ENCODE measurements at regions not wholly inside any gene's neighbourhood (a gene's known extent, or its start where the extent isn't known, plus 50 kb on each side); places are given as distances from the start of the nearest gene placed in this dataset.
"Not testable (repeated sequence)": the region's sequence is repeated elsewhere in the genome, so short reads cannot be mapped to it uniquely, and the experiment has no call there.

DNA sequence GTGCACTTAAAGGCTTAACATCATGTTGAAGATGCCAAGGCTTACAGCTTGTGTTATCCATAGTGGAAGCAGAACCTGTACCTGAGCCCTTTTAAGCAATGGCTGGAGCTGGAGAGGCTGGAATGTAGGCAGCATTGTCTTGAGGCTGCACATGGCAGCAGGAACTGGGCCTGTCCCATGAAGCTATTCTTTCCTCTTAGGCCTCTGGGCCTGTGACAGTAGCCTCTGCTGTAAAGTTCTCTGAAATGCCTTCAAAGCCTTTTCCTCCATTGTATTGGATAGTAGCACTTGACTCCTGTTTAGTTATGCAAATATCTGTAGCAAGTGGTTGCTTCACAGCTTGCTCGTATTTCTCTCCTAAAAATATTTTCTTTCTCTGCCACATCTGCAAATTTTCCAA is 127.4 kb upstream of the ANO5 start:
- DNase-seq (ENCODE audit: low read depth), result no peak

- DNase-seq (ENCODE audit: low read depth), result no peak
Measured at GRCh38 chr11:22069844-22070243, 123.0 kb upstream of the ANO5 start.

- DNase-seq (ENCODE audit: low read depth), result no peak
Measured at GRCh38 chr11:22076271-22076930, 116.5 kb upstream of the ANO5 start.

GRCh38 chr11:22078063-22078462 is 114.8 kb upstream of the ANO5 start:
- no peak for DNase-seq (ENCODE audit: low read depth)

GRCh38 chr11:22079133-22079872 is 113.6 kb upstream of the ANO5 start:
- no peak for DNase-seq (ENCODE audit: low read depth)

DNA sequence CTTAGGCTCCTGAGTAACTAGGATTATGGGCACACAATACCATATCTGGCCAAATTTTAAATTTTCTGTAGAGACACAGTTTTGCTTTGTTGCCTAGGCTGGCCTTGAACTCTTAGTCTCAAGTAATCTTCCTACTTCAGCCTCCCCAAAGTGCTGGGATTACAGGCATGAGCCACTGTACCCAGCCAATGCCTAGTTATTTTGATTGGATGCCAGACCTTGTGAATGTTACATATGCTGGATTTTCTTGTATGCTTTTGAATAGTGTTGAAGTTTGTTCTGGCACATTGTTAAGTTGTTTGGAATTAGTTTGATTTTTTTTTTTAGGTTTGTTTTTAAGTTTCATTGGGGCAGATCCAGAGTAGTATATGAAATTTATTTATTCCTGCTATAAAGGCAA is 110.7 kb upstream of the ANO5 start:
- DNase-seq (ENCODE audit: low read depth), result no peak

- no peak for DNase-seq (ENCODE audit: low read depth)
Measured at GRCh38 chr11:22082788-22083187, 110.1 kb upstream of the ANO5 start.

DNA sequence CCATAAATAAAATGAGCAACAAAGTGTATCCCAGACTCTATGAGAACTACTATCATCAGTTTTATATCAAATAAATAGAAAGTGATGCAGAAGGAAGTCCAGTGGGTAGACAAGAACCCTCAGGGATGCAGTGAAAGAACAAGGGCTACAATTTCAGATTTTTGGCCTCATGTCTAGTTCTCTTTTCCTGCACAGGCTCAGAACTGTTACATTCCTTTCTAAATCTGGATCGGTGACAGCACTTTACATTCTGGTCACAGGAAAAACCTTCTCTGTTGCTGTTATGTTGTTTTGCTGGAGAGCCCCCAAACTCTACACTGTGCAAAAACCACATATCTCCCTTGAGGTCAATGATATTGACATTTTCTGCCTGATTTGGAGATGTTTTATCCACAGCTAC is 108.8 kb upstream of the ANO5 start:
- no peak for DNase-seq (ENCODE audit: low read depth)

- no peak for DNase-seq (ENCODE audit: low read depth)
Measured at GRCh38 chr11:22084564-22084963, 108.3 kb upstream of the ANO5 start.

DNA sequence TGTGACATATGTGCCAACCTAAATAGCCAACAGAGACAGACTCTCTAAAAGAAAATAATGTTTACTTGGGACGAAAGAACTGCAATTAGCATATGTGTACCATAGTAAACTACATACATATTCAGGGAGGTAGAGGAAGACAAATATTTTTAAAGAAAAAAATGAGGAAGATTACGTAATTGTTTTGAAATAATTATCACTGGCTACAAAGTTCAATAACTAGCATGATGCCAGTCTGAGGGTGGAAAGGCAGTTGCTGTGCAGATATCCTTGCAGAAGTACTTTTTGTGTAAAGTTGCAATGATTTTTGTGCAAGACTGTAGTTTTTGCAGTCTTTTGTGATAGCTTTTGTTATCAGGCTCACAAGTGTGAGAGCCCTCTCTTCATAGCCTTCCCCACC is 103.3 kb upstream of the ANO5 start:
- DNase-seq (ENCODE audit: low read depth), result no peak

GRCh38 chr11:22106566-22106965 is 86.3 kb upstream of the ANO5 start:
- DNase-seq (ENCODE audit: low read depth), result no peak

DNA sequence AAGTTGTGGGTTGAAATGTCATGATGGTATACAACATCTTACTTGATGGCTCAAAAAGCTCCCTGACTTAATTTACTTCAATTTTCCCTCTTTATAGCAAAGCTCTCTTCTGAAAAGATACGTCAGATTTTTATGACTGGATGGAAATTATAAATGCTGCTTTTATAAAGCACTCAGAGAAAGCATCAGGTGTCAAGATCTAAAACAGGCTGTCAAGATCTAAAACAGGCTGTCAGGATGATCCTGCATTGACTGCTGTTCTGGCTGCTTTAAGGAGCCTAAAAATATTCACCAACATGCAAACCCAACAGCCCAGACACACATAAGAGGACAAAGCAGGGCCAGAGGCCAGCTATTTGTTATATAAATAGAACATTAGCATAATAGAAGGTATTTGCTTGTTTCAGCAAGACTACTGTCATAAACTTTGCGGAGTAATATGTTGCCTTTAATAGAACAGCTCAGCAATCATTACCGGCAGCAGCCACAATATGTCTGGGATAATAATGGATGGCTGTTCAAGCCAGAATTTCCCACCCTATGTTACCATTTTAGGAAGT is 77.3 kb upstream of the ANO5 start:
- DNase-seq (ENCODE audit: low read depth), result no peak

DNA sequence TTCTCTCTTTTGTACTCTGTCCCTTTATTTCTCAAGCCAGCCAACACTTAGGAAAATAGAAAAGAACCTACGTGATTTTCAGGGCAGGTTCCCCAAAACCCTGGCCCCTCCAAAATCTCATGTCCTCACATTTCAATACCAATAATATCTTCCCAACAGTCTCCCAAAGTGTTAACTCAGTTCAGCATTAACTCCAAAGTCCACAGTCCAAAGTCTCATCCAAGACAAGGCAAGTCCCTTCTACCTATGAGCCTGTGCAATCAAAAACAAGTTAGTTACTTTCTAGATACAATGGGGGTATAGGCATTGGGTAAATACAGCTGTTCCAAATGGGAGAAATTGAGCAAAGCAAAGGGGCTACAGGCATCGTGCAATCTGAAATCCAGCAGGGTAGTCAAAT is 64.9 kb upstream of the ANO5 start:
- not testable (repeated sequence) for DNase-seq (ENCODE audit: low read depth)

DNA sequence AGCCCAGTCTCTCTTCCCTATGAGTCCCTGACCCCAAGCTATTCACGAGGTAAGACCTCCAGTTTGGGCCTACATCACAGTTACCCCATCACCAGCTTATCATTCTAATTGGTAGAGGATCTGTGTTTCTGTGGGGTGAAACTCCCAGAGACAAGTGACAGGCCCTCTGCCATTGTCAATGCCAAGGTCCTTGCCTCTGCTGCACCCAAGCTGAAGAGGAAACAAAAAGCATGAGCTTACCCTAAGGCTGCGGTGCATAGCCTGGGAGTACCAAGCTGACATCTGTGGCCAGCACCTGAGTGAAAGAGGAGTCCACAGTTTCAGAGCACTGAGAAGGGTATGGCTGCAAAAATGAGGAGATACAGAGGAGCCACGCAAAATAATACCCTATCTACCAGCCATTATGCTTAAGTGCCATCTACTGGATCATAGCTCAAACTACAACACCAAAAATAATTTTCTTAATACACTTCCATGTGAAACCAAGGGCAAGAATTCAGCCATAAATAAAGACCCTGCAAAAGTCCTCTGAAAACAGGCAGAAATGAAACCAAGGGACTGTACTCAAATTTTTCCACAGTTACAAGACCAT is 62.3 kb upstream of the ANO5 start:
- DNase-seq (ENCODE audit: low read depth), result no peak

DNA sequence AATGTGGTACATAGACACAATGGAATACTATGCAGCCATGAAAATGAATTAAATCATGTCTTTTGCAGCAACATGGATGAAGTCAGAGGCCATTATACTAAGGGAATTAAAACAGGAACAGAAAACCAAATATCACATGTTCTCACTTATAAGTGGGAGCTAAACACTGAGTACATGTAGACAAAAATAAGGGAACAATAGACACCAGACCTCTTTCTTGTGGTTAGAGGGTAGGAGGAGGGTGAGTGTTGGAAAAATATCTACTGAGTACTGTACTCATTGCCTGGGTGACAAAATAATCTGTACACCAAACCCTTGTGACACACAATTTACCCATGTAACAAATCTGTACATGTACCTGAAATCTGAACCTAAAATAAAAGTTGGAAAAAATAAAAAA is 59.1 kb upstream of the ANO5 start:
- DNase-seq (ENCODE audit: low read depth), result no peak

GRCh38 chr11:22138264-22138663 is 54.6 kb upstream of the ANO5 start:
- DNase-seq (ENCODE audit: low read depth), result no peak
